GM18498 (cell line): ENCODE measurements at regions not wholly inside any gene's neighbourhood (a gene's known extent, or its start where the extent isn't known, plus 50 kb on each side); places are given as distances from the start of the nearest gene placed in this dataset.
"Not testable (repeated sequence)": the region's sequence is repeated elsewhere in the genome, so short reads cannot be mapped to it uniquely, and the experiment has no call there.

ENCODE experiments used
- ATAC-seq: cut with Tn5 transposase; IDR thresholded peaks from one replicate; pipeline ENCODE4 v1.9.1; 2021; ENCODE audit warnings: mild to moderate bottlenecking, moderate library complexity; ENCODE audit not compliant: unreplicated experiment

GRCh38 chr13:59064042-59064441 lies 1099.7 kb downstream of the DIAPH3 start:
- no peak for ATAC-seq

- ATAC-seq: not testable (repeated sequence)
Measured at GRCh38 chr13:59076386-59076785, 1087.3 kb downstream of the DIAPH3 start.

- ATAC-seq: no peak
Measured at GRCh38 chr13:59086147-59086546, 1077.6 kb downstream of the DIAPH3 start.

GRCh38 chr13:59088716-59089115 lies 1075.0 kb downstream of the DIAPH3 start:
- no peak for ATAC-seq

- ATAC-seq: no peak
Measured at GRCh38 chr13:59094181-59094580, 1069.5 kb downstream of the DIAPH3 start.

GRCh38 chr13:59099182-59099974 lies 1064.3 kb downstream of the DIAPH3 start:
- no peak for ATAC-seq

- no peak for ATAC-seq
Measured at GRCh38 chr13:59103004-59103768, 1060.5 kb downstream of the DIAPH3 start.

GRCh38 chr13:59111751-59112171 lies 1052.0 kb downstream of the DIAPH3 start:
- no peak for ATAC-seq

GRCh38 chr13:59112221-59112718 lies 1051.5 kb downstream of the DIAPH3 start:
- no peak for ATAC-seq

- no peak for ATAC-seq
Measured at GRCh38 chr13:59119475-59119874, 1044.3 kb downstream of the DIAPH3 start.

GRCh38 chr13:59120297-59120843 lies 1043.4 kb downstream of the DIAPH3 start:
- no peak for ATAC-seq

GRCh38 chr13:59121507-59121906 lies 1042.2 kb downstream of the DIAPH3 start:
- ATAC-seq: no peak

- ATAC-seq: no peak
Measured at GRCh38 chr13:59126474-59126873, 1037.3 kb downstream of the DIAPH3 start.

GRCh38 chr13:59133903-59134302 lies 1029.8 kb downstream of the DIAPH3 start:
- no peak for ATAC-seq

GRCh38 chr13:59144700-59145099 lies 1019.0 kb downstream of the DIAPH3 start:
- no peak for ATAC-seq

- ATAC-seq: no peak
Measured at GRCh38 chr13:59145381-59145780, 1018.3 kb downstream of the DIAPH3 start.

GRCh38 chr13:59157181-59157580 lies 1006.5 kb downstream of the DIAPH3 start:
- ATAC-seq: no peak

GRCh38 chr13:59166174-59166573 lies 997.6 kb downstream of the DIAPH3 start:
- no peak for ATAC-seq

- no peak for ATAC-seq
Measured at GRCh38 chr13:59172076-59172475, 991.7 kb downstream of the DIAPH3 start.

GRCh38 chr13:59176775-59177174 lies 987.0 kb downstream of the DIAPH3 start:
- ATAC-seq: no peak

- no peak for ATAC-seq
Measured at GRCh38 chr13:59178344-59178743, 985.4 kb downstream of the DIAPH3 start.

GRCh38 chr13:59182241-59182640 lies 981.5 kb downstream of the DIAPH3 start:
- ATAC-seq: no peak
